ENCODE measurements at regions not wholly inside any gene's neighbourhood (a gene's known extent, or its start where the extent isn't known, plus 50 kb on each side); places are given as distances from the start of the nearest gene placed in this dataset.
"Not testable (repeated sequence)": the region's sequence is repeated elsewhere in the genome, so short reads cannot be mapped to it uniquely, and the experiment has no call there.

DNA sequence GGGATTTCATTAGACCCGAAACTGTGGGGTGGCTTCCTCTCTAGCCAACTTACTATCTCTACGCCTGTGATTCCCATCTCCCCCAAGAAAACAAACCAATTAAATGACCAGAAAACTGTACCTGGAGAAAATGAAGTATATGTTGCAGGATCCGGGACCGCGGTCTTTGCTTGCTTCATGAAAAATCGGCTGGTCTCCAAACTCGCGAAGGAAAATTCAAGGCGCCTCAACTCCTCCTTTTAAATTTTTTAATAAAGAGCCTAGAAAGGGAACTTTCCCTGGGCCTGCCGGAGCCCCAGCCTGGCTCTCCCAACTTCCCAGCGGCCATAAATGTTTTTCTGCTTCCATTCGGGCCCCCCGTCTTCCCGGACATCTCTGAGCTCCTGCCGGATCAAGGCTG lies 110.8 kb upstream of the FOXD4L5 start:
- DNase-seq (ENCODE audit: low read depth in 2 of 2): not testable (repeated sequence)

DNA sequence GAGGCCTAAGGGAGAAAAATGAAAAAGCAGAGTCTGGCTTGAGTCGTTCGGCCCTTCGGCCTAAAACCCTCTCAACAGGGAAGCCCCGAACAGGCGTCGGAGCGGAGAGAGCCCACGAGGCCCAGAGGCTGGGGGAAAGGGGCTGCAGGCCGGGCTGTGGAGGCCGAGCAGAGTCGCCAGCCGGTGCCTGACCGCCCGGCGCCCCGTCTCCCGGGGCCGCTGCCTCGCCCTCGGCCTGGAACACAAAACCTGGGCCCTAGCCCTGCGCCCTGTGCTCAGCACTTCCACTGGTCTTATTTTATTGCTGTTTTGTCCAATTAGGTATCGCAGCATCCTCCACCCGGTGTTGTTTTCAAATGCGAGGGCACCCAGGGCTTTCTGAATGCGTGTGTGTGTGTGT lies 110.1 kb upstream of the FOXD4L5 start:
- DNase-seq (ENCODE audit: low read depth in 2 of 2): not testable (repeated sequence)

DNA sequence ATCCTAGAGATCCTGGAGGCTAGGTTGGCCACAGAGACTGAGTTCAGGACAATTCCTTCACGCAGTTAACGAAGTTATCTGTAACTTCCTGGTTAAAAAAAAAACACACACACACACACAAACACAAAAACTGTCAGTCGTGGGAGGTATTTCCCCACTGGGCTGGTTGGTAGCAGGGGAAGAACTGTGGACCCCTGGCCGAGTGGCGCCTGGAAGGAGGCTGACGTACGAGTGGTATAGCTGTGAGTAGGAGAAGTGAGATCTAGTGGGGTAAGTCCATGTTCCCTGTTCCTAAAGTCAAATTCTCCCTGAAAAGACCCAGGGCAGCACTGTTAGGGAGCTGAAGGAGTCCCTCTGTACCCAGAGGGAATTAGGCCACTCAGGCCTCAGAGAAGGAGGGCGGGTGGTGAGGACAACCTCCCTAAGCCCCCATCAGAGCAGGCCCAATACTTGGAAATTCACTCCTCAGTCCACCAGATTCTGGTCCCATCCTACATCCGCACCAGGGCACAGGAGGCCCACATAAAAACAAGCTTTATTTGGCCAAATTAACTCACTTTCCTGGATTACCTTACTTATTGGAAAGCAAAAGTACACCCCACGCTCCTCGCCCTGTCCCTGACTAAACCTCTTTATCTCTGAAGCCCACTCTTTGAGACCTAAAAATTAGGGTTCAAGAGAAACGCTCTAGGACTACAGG lies 108.3 kb upstream of the FOXD4L5 start:
- DNase-seq (ENCODE audit: low read depth in 2 of 2): not testable (repeated sequence)

DNA sequence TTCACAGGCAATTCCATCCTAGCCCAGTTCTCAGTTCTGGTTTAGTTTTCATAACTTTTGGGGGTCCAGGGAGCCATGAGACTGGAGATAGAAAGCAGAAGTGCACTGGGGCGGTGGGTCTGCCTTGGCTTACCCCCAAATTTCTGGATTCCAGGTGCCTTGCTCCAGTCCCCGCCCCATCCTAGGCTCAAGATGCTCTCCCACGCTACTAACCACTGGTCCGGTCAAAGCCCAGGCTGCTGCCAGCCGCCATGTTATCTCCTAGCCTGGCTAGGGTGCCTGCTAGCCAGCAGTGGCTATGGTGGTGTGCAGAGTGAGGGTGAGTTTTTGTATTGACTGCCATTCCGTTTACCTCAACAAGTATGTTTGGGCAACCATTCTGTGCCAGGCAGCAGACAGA lies 107.6 kb upstream of the FOXD4L5 start:
- not testable (repeated sequence) for DNase-seq (ENCODE audit: low read depth in 2 of 2)

DNA sequence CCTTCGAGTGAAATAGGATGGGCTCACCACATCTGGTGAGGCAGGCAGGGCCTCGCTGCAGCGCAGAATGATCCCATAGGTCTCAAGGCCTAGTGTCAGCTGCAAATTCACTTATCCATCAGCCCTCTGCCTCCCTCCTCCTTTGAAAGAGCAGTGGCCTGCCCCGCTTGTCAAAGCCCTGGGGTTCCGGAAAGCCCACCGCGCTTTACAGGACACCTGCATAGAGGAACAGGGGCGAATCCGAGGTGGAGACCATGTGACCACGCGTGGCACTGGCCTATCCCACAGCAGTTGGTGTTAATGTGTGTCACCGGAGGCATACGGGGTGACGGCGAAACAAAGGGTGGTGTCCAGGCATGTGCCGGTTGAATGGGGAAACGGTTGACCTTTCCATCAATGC lies 104.7 kb upstream of the FOXD4L5 start:
- DNase-seq (ENCODE audit: low read depth in 2 of 2): peak in 1 of 2 donors; percentile 12

DNA sequence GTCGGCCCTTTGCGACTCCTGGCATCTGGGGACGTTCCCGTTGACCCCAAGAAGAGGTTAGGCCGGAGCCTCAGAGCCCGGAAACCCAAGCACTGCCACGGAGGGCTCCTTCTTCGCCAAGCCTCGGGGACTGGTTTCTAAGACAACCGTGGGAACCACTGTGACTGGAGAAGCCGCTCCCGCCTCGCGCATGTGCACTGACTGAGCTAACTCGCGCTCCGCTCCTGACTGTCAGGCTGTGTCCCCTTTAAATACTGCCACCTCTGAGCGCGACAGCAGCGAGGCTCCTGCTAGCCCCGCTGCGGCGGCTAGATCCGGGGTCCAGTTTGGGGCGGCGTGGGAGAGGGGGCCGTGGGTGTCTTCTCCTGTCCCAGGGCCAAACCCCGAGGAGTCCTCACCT lies 104.2 kb upstream of the FOXD4L5 start:
- not testable (repeated sequence) for DNase-seq (ENCODE audit: low read depth in 2 of 2)

DNA sequence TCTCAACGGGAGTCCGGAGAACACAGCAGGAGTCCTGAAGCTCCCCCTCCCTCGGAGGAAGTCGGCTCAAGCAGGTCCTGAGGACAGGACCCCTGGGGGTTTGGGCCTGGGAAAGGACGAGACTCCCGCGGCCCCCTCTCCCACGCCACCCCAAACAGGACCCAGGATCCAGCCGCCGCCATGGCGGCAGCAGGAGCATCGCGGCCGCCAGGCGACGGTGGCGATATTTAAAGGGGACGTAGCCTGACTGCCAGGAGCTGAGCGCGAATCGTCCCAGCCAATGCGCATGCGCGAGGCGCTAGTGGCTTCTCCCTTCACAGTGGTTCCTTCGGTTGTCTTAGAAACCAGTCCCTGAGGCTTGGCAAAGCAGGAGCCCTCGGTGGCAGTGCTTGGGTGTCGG lies 101.7 kb upstream of the FOXD4L5 start:
- peak; percentile 42 to 46 for DNase-seq (ENCODE audit: low read depth in 2 of 2)

DNA sequence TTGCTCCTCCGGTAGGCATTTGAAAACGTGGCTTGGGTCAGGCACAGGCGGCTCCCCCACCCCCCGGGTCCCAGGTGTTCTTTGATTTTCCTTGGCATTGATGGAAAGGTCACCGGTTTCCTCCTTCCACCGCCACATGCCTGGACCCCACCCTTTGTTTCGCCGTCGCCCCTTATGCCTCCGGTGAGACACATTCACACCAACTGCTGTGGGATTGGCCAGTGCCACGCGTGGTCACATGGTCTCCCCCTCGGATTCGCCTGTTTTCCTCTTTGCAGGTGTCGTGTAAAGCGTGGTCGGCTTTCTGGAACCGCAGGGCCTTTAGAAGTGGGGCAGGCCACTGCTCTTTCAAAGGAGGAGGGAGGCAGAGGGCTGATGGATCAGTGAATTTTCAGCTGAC lies 101.2 kb upstream of the FOXD4L5 start:
- DNase-seq (ENCODE audit: low read depth in 2 of 2): not testable (repeated sequence)

DNA sequence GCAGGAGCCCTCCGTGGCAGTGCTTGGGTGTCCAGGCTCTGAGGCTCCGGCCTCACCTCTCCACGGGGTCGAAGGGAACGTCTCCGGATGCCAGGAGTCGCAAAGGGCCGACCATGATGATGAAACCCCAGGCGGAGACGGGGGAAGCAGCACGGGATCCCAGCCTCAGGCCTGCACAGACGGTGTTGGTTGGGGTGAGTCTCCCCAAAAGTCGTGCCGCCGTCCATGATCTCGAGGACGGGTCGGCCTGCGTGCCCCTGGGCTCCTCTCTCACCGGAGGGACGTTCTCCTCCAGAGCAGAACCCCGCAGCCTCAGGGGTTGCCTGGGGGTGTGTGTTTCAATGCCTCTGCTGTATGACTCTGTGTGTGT lies 100.6 kb upstream of the FOXD4L5 start:
- DNase-seq (ENCODE audit: low read depth in 2 of 2): not testable (repeated sequence)

DNA sequence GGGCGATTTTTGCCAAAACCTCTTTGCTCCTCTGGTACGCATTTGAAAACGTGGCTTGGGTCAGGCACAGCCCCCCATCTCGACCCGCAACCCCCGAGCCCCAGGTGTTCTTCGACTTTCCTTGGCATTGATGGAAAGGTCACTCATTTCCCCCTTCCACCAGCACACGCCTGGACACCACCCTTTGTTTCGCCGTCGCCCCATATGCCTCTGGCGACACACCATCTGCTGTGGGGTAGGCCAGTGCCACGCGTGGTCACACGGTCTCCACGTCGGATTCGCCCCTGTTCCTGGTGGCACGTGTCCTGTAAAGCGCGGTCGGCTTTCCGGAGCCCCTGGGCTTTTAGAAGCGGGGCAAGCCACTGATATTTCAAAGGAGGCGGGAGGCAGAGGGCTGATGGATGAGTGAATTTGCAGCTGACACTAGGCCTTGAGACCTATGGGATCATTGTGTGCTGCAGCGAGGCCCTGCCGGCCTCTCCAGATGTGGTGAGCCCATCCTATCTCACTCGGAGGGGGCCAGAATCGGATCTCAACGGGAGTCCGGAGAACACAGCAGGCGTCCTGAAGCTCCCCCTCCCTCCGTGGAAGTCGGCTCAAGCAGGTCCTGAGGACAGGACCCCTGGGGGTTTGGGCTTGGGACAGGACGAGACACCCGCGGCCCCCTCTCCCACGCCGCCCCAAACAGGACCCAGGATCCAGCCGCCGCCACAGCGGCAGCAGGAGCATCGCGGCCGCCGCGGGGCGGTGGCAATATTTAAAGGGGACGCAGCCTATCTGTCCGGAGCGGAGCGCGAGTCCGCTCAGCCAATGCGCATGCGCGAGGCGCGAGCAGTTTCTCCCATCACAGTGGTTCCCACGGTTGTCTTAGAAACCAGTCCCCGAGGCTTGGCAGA lies 100.0 kb upstream of the FOXD4L5 start:
- not testable (repeated sequence) for DNase-seq (ENCODE audit: low read depth in 2 of 2)

DNA sequence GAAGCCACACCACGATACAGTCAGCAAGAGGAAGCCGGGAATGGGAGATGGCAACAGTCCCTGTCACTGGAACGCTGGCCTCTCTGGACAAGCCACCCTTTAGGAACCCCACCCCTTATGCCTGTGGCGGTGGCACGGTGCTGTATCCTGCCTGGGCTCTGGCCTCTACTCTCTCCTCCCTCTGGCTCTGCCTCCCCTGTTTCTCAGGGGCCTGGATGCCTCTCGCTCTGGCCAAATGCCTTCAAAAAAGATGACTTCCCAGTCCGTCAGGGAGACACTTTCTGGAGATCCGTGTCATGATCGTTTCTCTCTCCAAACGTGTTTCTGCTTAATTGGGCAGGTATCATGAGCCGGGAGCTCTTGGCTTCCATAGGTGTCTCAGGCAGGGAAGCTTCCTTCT lies 99.1 kb upstream of the FOXD4L5 start:
- not testable (repeated sequence) for DNase-seq (ENCODE audit: low read depth in 2 of 2)

DNA sequence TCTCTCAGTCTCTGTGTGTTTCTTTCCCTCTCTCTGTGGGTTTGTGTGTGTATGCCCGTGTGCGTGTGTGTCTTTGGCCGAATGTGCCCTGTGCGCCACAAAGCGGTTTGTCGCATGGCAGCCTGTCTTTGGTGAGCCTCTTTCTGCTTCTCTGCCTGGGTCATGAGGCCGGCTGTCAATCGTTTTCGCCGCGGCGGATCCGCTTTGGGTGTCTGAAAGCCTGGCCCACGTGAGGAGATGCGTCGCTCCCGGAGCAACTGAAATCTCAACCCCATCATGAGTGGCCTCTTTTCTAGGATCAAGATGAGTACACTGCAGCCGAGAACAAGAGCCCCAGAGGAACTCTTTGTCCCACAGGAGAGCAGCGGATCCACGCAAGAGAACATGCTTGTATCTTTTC lies 98.6 kb upstream of the FOXD4L5 start:
- DNase-seq (ENCODE audit: low read depth in 2 of 2): not testable (repeated sequence)

DNA sequence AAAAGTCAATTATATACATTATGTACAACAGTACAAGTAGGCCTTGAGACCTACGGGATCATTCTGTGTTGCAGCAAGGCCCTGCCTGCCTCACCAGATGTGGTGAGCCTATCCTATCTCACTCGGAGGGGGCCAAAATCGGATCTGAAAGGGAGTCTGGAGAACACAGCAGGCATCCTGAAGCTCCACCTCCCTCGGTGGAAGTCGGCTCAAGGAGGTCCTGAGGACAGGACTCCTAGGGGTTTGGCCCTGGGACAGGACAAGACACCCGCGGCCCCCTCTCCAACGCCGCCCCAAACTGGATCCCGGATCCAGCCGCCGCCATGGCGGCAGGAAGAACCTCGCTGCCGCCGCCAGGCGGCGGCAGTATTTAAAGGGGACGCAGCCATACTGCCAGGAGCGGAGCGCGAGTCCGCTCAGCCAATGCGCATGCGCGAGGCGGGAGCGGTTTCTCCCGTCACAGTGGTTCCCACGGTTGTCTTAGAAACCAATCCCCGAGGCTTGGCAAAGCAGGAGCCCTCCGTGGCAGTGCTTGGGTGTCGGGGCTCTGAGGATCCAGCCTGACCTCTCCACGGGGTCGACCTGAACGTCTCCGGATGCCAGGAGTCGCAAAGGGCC lies 97.8 kb upstream of the FOXD4L5 start:
- DNase-seq (ENCODE audit: low read depth in 2 of 2): not testable (repeated sequence)
